Caco-2 (cell line): ENCODE measurements at regions not wholly inside any gene's neighbourhood (a gene's known extent, or its start where the extent isn't known, plus 50 kb on each side); places are given as distances from the start of the nearest gene placed in this dataset.

Experiments used
- BruUV-seq: library from RNA; stranded (reverse); fragments of 400-500 nt; replicated peaks from 2 replicates; lab custom pipeline; 2021; lab: Mats Ljungman, UMichigan
- CTCF ChIA-PET: fragments of 300-600 bp; sonication (Branson Sonifier 250); formaldehyde crosslinking; loops from one replicate; lab custom pipeline; 2022; ENCODE audit warnings: antibody characterized with exemption; lab: Charles Lee
- POLR2A ChIA-PET: fragments of 300-600 bp; sonication (Branson Sonifier 250); formaldehyde crosslinking; loops from one replicate; lab custom pipeline; 2022; ENCODE audit warnings: antibody characterized with exemption; lab: Charles Lee
- DNase-seq, 2 experiments: peaks; one replicate each; pipeline versions ENCODE4 v3.0.0 to v3.0.0-alpha.2; 2020 to 2022
- H3K27me3 ChIP-seq: replicated peaks from 2 replicates; pipeline ENCODE4 v1.6.0; 2011; ENCODE audit warnings: low read length; ENCODE audit not compliant: control insufficient read depth, insufficient read depth
- H3K36me3 ChIP-seq: 2 replicates; pipeline ENCODE4 v1.5.1; 2011; ENCODE audit warnings: low read length; ENCODE audit not compliant: control insufficient read depth, insufficient read depth
- H3K4me1 ChIP-seq: fragments of 250-450 bp; sonication (Bioruptor Pico); 2 replicates; pipeline ENCODE4 v1.5.1; 2020; ENCODE audit warnings: mild to moderate bottlenecking
- H3K4me3 ChIP-seq: 2 replicates; pipeline ENCODE4 v1.5.1; 2011; ENCODE audit warnings: low read depth, mild to moderate bottlenecking, control low read depth, low read length
- H3K9me3 ChIP-seq: fragments of 250-450 bp; sonication (Bioruptor Pico); 2 replicates; pipeline ENCODE4 v1.5.1; 2020; ENCODE audit warnings: mild to moderate bottlenecking, moderate library complexity
- H3K27ac Mint-ChIP-seq: one replicate; pipeline ENCODE4 v1.8.0; 2022; ENCODE audit warnings: mixed read lengths; ENCODE audit not compliant: unreplicated experiment
- H3K27me3 Mint-ChIP-seq: one replicate; pipeline ENCODE4 v1.8.0; 2022; ENCODE audit warnings: mixed read lengths; ENCODE audit not compliant: insufficient read depth, unreplicated experiment
- H3K36me3 Mint-ChIP-seq: one replicate; pipeline ENCODE4 v1.8.0; 2022; ENCODE audit warnings: mild to moderate bottlenecking, mixed read lengths; ENCODE audit not compliant: insufficient read depth, unreplicated experiment
- H3K4me1 Mint-ChIP-seq: one replicate; pipeline ENCODE4 v1.8.0; 2022; ENCODE audit warnings: low read depth, mixed read lengths; ENCODE audit not compliant: unreplicated experiment
- H3K4me3 Mint-ChIP-seq: one replicate; pipeline ENCODE4 v1.8.0; 2022; ENCODE audit warnings: mild to moderate bottlenecking, moderate library complexity, mixed read lengths; ENCODE audit not compliant: unreplicated experiment
- H3K9me3 Mint-ChIP-seq: one replicate; pipeline ENCODE4 v1.8.0; 2022; ENCODE audit warnings: mixed read lengths; ENCODE audit not compliant: unreplicated experiment
- intact Hi-C: fragments of 100-400 bp; cut with micrococcal nuclease; formaldehyde crosslinking; loops from one replicate; pipeline ENCODE4 v1.10.0; 2022; ENCODE audit not compliant: unreplicated experiment
- TF ChIP-seq, protein P1 (sequence below), 2 experiments: fragments of 200-600 bp in 1 of 2; IDR thresholded peaks; 1 replicate in 1 of 2; 2 replicates in 1 of 2; pipeline versions ENCODE4 v1.5.1 to v1.8.0; 2011 to 2022; ENCODE audit warnings: antibody characterized with exemption in 1 of 2, control low read depth in 1 of 2, inconsistent platforms in 1 of 2, low read depth in 1 of 2, low read length in 1 of 2, mild to moderate bottlenecking in 1 of 2, moderate library complexity in 1 of 2; ENCODE audit not compliant: insufficient read depth in 1 of 2, severe bottlenecking in 1 of 2, unreplicated experiment in 1 of 2

DNA sequence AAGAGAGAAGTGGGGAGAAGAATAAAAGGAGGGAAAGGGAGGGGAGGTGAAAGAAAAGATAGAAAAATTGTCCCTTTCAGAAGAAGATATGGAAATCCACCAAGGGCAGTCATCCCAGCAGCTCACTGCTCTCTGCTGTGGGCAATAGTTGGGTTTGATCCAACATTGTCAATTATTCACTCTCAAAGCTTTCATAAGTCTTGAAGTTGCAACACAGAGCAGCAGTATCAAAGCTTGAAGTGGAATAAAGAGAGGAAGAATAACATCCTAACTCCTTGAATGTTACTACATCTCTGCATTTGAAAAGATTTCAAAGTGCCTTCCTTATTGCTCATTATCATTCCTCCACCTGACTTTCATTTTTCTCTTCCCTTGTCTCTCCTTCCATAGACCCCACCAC is 62.3 kb upstream of the HHIP start:
- intact Hi-C loops = no loop called here
- no peak overlapping the region for H3K4me3 ChIP-seq
- TF ChIP-seq, protein P1, sequence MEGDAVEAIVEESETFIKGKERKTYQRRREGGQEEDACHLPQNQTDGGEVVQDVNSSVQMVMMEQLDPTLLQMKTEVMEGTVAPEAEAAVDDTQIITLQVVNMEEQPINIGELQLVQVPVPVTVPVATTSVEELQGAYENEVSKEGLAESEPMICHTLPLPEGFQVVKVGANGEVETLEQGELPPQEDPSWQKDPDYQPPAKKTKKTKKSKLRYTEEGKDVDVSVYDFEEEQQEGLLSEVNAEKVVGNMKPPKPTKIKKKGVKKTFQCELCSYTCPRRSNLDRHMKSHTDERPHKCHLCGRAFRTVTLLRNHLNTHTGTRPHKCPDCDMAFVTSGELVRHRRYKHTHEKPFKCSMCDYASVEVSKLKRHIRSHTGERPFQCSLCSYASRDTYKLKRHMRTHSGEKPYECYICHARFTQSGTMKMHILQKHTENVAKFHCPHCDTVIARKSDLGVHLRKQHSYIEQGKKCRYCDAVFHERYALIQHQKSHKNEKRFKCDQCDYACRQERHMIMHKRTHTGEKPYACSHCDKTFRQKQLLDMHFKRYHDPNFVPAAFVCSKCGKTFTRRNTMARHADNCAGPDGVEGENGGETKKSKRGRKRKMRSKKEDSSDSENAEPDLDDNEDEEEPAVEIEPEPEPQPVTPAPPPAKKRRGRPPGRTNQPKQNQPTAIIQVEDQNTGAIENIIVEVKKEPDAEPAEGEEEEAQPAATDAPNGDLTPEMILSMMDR (IDR thresholded peaks at IDR 0.05; ENCODE audit: insufficient read depth in 1 of 2, low read depth in 1 of 2, low read length in 1 of 2, severe bottlenecking in 1 of 2, unreplicated experiment in 1 of 2) = no peak
- H3K36me3 ChIP-seq = no peaks in the 10 kb centered on the region
- H3K27me3 ChIP-seq = no peaks in the 10 kb centered on the region
- H3K27me3 Mint-ChIP-seq = no peaks in the 10 kb centered on the region
- DNase-seq = no peak
- no peaks in the 10 kb centered on the region for H3K36me3 Mint-ChIP-seq
- no peaks in the 10 kb centered on the region for H3K9me3 ChIP-seq
- ChIA-PET POLR2A (no interaction called here), CTCF (no interaction called here)
- BruUV-seq = no TSS peak
- no peaks in the 10 kb centered on the region for H3K4me1 Mint-ChIP-seq
- no peak overlapping the region for H3K4me3 Mint-ChIP-seq
- H3K27ac Mint-ChIP-seq = no peak overlapping the region
- H3K9me3 Mint-ChIP-seq = peaks cover 15% of the 10 kb centered on the region
- H3K4me1 ChIP-seq = no peaks in the 10 kb centered on the region

GRCh38 chr4:144584428-144584827 is 61.5 kb upstream of the HHIP start:
- Histone ChIP-seq H3K4me1 (no peaks in the 10 kb centered on the region), H3K27me3 (no peaks in the 10 kb centered on the region), H3K4me3 (no peak overlapping the region), H3K36me3 (no peaks in the 10 kb centered on the region), H3K9me3 (no peaks in the 10 kb centered on the region)
- Mint-ChIP-seq H3K4me1 (no peaks in the 10 kb centered on the region), H3K27ac (no peak overlapping the region), H3K9me3 (peaks cover 16% of the 10 kb centered on the region), H3K36me3 (no peaks in the 10 kb centered on the region), H3K4me3 (no peak overlapping the region), H3K27me3 (no peaks in the 10 kb centered on the region)
- no peak for DNase-seq
- intact Hi-C loops = no loop called here
- ChIA-PET CTCF (no interaction called here), POLR2A (no interaction called here)
- no TSS peak for BruUV-seq
- TF ChIP-seq, protein P1 (IDR thresholded peaks at IDR 0.05; ENCODE audit: insufficient read depth in 1 of 2, low read depth in 1 of 2, low read length in 1 of 2, severe bottlenecking in 1 of 2, unreplicated experiment in 1 of 2) = no peak

DNA sequence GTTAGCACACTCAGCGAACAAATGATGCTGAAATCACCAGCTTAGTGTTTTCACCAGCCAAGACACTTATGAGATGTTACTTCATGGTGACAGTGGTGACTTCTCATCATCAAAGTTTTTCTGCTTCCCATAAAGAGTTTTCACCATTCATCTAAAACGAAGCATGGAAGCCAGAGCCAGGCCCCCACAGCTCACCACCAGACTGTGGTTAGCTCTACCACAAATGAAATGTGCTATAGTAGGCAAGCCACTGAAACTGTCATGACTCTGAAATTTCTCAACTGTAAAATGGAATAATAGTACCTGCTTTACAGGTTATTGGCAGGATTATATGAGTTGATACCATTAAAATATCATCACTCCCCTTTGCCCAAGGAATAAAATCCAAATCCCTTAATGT is 56.4 kb upstream of the HHIP start:
- TF ChIP-seq, protein P1 (IDR thresholded peaks at IDR 0.05; ENCODE audit: insufficient read depth in 1 of 2, low read depth in 1 of 2, low read length in 1 of 2, severe bottlenecking in 1 of 2, unreplicated experiment in 1 of 2) = no peak
- H3K27ac Mint-ChIP-seq = no peak overlapping the region
- no peaks in the 10 kb centered on the region for H3K36me3 Mint-ChIP-seq
- no peaks in the 10 kb centered on the region for H3K4me1 Mint-ChIP-seq
- CTCF ChIA-PET = no interaction called here
- POLR2A ChIA-PET = no interaction called here
- peaks cover 16% of the 10 kb centered on the region for H3K9me3 Mint-ChIP-seq
- H3K27me3 ChIP-seq = no peaks in the 10 kb centered on the region
- H3K4me3 Mint-ChIP-seq = no peak overlapping the region
- no peak for DNase-seq
- no peaks in the 10 kb centered on the region for H3K36me3 ChIP-seq
- no peaks in the 10 kb centered on the region for H3K27me3 Mint-ChIP-seq
- intact Hi-C loops = no loop called here
- no TSS peak for BruUV-seq
- no peak overlapping the region for H3K4me3 ChIP-seq
- H3K9me3 ChIP-seq = no peaks in the 10 kb centered on the region
- H3K4me1 ChIP-seq = no peaks in the 10 kb centered on the region
